AG04450 (cell line): ENCODE measurements at regions not wholly inside any gene's neighbourhood (a gene's known extent, or its start where the extent isn't known, plus 50 kb on each side); places are given as distances from the start of the nearest gene placed in this dataset.

ENCODE experiments used
- CTCF ChIA-PET: fragments of 300-600, 350-600 bp; formaldehyde crosslinking; extraction: SDS; loops from one replicate; lab custom pipeline; 2022; ENCODE audit warnings: antibody characterized with exemption, inconsistent platforms; lab: Charles Lee
- POLR2A ChIA-PET: fragments of 350-600 bp; formaldehyde crosslinking; extraction: SDS; loops from one replicate; lab custom pipeline; 2021; ENCODE audit warnings: antibody characterized with exemption, inconsistent platforms; lab: Yijun Ruan, JAX
- DNase-seq: peaks from one replicate; pipeline ENCODE4 v3.0.0-alpha.2; 2011; ENCODE audit warnings: low read depth, low spot score
- H3K27ac ChIP-seq: one replicate; pipeline ENCODE4 v1.5.1; 2012; ENCODE audit warnings: low read depth, low read length, control low read depth
- H3K27me3 ChIP-seq: one replicate; pipeline ENCODE4 v1.6.0; 2012; ENCODE audit warnings: low read length; ENCODE audit not compliant: control insufficient read depth, insufficient read depth
- H3K4me3 ChIP-seq: 2 replicates; pipeline ENCODE4 v1.5.1; 2011; ENCODE audit warnings: mild to moderate bottlenecking, low read depth, low read length, control low read depth
- H3K9me3 ChIP-seq: 2 replicates; pipeline ENCODE4 v1.5.1; 2012; ENCODE audit warnings: low read length; ENCODE audit not compliant: control insufficient read depth, insufficient read depth
- TF ChIP-seq, protein P1 (sequence below): IDR thresholded peaks from 2 replicates; pipeline ENCODE4 v1.5.1; 2011; ENCODE audit warnings: low read depth, low read length, control low read depth, inconsistent platforms

- Histone ChIP-seq H3K27ac (no peak overlapping the region), H3K4me3 (no peak overlapping the region), H3K27me3 (no peaks in the 10 kb centered on the region), H3K9me3 (peaks cover 44% of the 10 kb centered on the region)
- CTCF ChIA-PET, result no interaction called here
- TF ChIP-seq, protein P1, sequence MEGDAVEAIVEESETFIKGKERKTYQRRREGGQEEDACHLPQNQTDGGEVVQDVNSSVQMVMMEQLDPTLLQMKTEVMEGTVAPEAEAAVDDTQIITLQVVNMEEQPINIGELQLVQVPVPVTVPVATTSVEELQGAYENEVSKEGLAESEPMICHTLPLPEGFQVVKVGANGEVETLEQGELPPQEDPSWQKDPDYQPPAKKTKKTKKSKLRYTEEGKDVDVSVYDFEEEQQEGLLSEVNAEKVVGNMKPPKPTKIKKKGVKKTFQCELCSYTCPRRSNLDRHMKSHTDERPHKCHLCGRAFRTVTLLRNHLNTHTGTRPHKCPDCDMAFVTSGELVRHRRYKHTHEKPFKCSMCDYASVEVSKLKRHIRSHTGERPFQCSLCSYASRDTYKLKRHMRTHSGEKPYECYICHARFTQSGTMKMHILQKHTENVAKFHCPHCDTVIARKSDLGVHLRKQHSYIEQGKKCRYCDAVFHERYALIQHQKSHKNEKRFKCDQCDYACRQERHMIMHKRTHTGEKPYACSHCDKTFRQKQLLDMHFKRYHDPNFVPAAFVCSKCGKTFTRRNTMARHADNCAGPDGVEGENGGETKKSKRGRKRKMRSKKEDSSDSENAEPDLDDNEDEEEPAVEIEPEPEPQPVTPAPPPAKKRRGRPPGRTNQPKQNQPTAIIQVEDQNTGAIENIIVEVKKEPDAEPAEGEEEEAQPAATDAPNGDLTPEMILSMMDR, result no peak
- POLR2A ChIA-PET, result no interaction called here
- no peak for DNase-seq
Observed at GRCh38 chr19:28386066-28386465, 826.9 kb downstream of the UQCRFS1 start.

- CTCF ChIA-PET, result no interaction called here
- H3K27me3 ChIP-seq, result no peaks in the 10 kb centered on the region
- H3K4me3 ChIP-seq, result no peak overlapping the region
- TF ChIP-seq, protein P1, result no peak
- no peak overlapping the region for H3K27ac ChIP-seq
- no peak for DNase-seq
- POLR2A ChIA-PET, result no interaction called here
- peaks cover 53% of the 10 kb centered on the region for H3K9me3 ChIP-seq
Observed at GRCh38 chr19:28377077-28377476, 835.9 kb downstream of the UQCRFS1 start.

DNA sequence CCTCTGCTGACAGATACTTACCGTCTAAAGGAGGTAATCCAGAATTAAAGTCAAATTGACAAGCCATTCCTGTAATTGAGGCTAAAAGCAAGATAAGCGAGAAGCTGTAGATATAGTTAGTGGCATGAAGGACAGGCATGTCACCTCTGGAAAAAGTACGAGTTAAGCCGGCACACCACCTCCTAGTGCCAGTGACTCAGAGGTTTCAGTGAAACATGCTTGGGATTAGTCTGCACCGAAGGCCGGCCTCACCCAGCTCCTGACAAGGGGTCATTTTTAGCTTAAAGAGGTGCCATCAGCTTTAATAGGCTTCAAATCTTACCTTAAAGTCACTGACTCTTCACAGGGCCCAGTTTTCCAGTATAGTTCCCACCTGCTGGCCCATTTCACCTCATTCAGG, 838.0 kb downstream of the UQCRFS1 start:
- TF ChIP-seq, protein P1, result no peak
- H3K4me3 ChIP-seq, result no peak overlapping the region
- H3K27ac ChIP-seq, result no peak overlapping the region
- ChIA-PET CTCF (no interaction called here), POLR2A (no interaction called here)
- H3K9me3 ChIP-seq, result peaks cover 39% of the 10 kb centered on the region
- no peak for DNase-seq
- no peaks in the 10 kb centered on the region for H3K27me3 ChIP-seq

DNA sequence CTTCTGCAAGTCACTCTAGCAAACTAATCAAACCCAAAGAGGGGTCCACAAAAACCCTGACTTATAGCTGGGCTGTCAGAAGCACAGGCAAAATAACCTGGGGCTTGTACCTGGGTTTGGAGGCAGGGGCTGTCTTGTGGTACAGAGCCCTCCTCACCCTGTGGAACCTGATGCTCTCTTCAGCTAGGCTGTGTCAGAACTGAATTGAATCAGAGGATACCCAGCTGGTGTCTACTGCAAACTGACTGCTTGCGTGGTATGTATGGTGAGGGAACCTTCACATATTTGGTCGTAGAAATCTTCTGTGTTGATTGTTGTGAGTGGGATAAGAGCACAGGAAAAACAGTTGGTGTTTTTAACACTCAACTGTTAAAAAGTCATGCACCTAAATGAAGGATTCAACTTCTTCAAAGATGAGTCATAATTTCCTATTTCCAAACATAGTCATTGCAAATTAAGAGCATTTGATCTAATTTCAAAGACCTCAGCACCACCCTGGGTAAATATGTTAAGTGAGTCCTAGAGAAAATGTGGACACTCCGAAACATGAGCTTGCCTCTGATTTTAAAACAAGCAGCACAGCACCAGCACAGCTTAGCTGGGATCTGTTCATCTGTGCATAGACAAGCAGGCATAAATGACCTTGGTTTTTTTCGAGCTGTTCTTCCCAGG, 840.2 kb downstream of the UQCRFS1 start:
- Histone ChIP-seq H3K27ac (no peak overlapping the region), H3K9me3 (peaks cover 27% of the 10 kb centered on the region), H3K27me3 (no peaks in the 10 kb centered on the region), H3K4me3 (no peak overlapping the region)
- TF ChIP-seq, protein P1, result no peak
- no peak for DNase-seq
- POLR2A ChIA-PET, result no interaction called here
- CTCF ChIA-PET, result interaction anchor here (0.7 kb wide), 1 partner anchor 673 kb away, joined by 6 read pairs; no protein-coding TSS in a partner anchor

DNA sequence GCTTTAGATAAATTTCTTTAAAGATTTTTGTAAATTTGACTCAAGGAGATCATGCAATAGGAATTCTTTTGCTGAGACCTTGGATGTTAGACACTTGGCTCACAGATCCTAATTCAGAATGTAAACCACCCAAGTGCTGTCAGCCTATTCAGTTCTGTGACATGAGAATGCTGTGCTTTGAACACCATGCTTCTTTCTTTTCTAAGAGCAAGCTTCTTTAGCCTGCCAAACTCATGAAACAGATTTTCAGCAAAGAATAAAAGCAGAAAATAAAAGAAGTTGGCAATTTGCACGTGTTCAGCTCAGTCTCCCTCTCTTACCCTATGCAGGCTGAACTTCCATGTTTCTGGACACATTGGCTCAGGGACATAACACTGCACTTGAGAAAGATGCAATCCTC, 845.8 kb downstream of the UQCRFS1 start:
- POLR2A ChIA-PET, result no interaction called here
- Histone ChIP-seq H3K9me3 (peaks cover 15% of the 10 kb centered on the region), H3K27me3 (no peaks in the 10 kb centered on the region), H3K4me3 (no peak overlapping the region), H3K27ac (no peak overlapping the region)
- no peak for DNase-seq
- TF ChIP-seq, protein P1, result no peak
- CTCF ChIA-PET, result no interaction called here
